ENCODE measurements at regions not wholly inside any gene's neighbourhood (a gene's known extent, or its start where the extent isn't known, plus 50 kb on each side); places are given as distances from the start of the nearest gene placed in this dataset.

DNA sequence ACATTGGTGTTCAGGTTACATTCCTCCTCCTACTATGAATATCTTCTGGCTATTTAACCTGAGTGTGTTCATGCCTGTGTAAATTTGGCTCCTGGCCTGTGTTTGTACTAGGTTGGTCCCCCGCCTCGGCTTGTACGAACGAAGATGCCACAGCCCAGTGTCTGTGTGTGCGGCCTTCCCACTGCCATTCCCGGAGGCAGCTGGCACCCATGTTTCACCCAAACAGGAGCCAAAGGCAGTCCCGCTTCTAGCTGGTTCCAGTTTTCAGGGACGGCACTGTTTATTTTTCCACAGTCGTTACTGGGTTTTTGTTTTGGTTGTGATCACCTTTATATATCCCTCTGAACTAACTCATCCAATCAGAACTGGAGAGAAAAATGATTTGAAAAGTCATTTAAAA lies 102.5 kb upstream of the ZNF536 start:
- POLR2A ChIA-PET, result no interaction called here

DNA sequence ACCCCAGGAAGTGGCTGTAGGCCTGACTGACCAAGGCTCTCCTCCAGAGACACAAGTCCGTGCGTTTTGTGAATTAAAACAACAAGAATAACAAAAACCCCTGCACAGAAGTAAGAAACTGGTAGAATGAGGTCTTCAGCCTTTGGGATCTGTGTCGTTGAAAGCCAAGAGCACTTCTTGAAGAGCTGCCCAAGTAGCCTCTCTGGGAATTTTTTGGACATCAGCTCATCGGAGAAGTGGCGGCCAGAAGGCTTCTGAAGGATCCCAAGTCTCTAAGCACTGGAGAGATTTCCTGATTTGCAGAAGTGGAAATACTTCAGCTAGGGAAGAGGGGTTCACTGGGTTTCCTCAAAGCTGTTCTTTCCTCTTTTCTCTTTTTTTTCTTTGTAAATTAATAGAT lies 100.4 kb upstream of the ZNF536 start:
- Mint-ChIP-seq H3K36me3 (no peaks in the 10 kb centered on the region), H3K27ac (no peak overlapping the region), H3K9me3 (peaks cover 4% of the 10 kb centered on the region), H3K4me1 (no peaks in the 10 kb centered on the region), H3K27me3 (peaks cover 4% of the 10 kb centered on the region), H3K4me3 (no peak overlapping the region)
- POLR2A ChIA-PET, result no interaction called here
- ATAC-seq (ENCODE audit: low read depth), result no peak
- no peak for DNase-seq

More for the DNA sequence above, 102.5 kb upstream of the ZNF536 start:
- H3K9me3 Mint-ChIP-seq, result peaks cover 4% of the 10 kb centered on the region
- ATAC-seq (ENCODE audit: low read depth), result no peak
- DNase-seq, result no peak
- no peak overlapping the region for H3K4me3 Mint-ChIP-seq
- H3K27me3 Mint-ChIP-seq, result peaks cover 6% of the 10 kb centered on the region
- H3K4me1 Mint-ChIP-seq, result no peaks in the 10 kb centered on the region
- no peak overlapping the region for H3K27ac Mint-ChIP-seq
- no peaks in the 10 kb centered on the region for H3K36me3 Mint-ChIP-seq

DNA sequence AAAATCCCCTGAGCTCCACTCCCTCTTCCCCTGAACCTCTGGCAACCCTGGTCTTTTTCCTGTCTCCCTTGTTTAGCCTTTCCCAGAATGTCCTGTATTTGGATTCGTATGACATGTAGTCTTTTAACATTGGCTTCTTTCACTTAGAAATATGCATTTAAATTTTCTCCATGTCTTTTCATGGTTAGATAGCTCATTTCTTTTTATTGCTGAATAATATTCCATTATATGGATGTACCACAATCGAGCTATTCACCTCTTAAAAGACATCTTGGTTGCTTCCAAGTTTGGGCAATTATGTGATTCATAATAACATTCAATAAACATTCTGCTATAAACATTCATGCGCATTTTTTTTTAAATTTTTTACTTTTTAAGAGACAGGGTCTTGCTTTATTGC lies 99.6 kb upstream of the ZNF536 start:
- Mint-ChIP-seq H3K4me3 (no peak overlapping the region), H3K27me3 (peaks cover 3% of the 10 kb centered on the region), H3K27ac (no peak overlapping the region), H3K36me3 (no peaks in the 10 kb centered on the region), H3K9me3 (peaks cover 4% of the 10 kb centered on the region), H3K4me1 (no peaks in the 10 kb centered on the region)
- DNase-seq (no peak), ATAC-seq (ENCODE audit: low read depth) (no peak)
- POLR2A ChIA-PET, result no interaction called here

DNA sequence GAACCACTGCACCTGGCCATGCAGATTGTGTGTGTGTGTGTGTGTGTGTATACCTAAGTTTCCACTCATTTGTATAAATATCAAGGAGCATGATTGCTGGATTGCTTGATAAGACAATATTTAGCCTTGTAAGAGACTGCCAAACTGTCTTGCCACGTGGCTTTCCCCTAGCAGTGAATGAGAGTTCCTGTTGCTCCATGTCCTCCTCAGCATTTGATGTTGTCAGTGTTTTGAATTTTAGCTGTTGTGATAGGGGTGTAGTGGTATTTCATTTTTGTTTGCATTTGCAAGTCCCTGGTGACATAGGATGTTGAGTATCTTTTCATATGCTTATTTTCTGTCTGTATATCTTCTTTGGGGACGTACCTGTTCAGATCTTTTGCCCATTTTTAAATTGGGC lies 99.0 kb upstream of the ZNF536 start:
- no peak for DNase-seq
- POLR2A ChIA-PET, result no interaction called here
- no peaks in the 10 kb centered on the region for H3K4me1 Mint-ChIP-seq
- no peak overlapping the region for H3K4me3 Mint-ChIP-seq
- no peak for ATAC-seq (ENCODE audit: low read depth)
- H3K27ac Mint-ChIP-seq, result no peak overlapping the region
- H3K27me3 Mint-ChIP-seq, result peaks cover 3% of the 10 kb centered on the region
- peaks cover 4% of the 10 kb centered on the region for H3K9me3 Mint-ChIP-seq
- no peaks in the 10 kb centered on the region for H3K36me3 Mint-ChIP-seq

DNA sequence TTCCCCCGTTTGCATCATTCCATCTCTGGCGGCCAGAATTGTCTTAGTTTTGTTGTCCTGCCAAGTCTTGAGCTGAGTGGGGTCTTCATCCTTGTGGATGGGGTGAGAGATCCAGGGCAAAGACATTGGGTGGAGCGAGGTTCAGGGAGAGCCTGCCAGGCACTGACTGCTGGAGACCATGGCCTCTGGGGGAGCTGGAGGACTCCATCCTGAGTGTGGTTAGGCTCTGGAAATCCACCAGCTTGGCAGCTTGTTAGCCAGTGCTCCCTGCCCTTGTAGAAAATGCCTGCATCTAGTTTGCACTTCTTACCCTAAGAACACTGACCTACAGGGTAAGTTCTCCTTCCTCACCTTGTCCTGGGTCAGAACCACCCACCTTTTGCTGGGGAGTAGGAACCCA lies 97.2 kb upstream of the ZNF536 start:
- Mint-ChIP-seq H3K27ac (no peak overlapping the region), H3K9me3 (peaks cover 4% of the 10 kb centered on the region), H3K27me3 (no peaks in the 10 kb centered on the region), H3K4me1 (no peaks in the 10 kb centered on the region), H3K4me3 (no peak overlapping the region), H3K36me3 (no peaks in the 10 kb centered on the region)
- no peak for ATAC-seq (ENCODE audit: low read depth)
- POLR2A ChIA-PET, result no interaction called here
- DNase-seq, result no peak

DNA sequence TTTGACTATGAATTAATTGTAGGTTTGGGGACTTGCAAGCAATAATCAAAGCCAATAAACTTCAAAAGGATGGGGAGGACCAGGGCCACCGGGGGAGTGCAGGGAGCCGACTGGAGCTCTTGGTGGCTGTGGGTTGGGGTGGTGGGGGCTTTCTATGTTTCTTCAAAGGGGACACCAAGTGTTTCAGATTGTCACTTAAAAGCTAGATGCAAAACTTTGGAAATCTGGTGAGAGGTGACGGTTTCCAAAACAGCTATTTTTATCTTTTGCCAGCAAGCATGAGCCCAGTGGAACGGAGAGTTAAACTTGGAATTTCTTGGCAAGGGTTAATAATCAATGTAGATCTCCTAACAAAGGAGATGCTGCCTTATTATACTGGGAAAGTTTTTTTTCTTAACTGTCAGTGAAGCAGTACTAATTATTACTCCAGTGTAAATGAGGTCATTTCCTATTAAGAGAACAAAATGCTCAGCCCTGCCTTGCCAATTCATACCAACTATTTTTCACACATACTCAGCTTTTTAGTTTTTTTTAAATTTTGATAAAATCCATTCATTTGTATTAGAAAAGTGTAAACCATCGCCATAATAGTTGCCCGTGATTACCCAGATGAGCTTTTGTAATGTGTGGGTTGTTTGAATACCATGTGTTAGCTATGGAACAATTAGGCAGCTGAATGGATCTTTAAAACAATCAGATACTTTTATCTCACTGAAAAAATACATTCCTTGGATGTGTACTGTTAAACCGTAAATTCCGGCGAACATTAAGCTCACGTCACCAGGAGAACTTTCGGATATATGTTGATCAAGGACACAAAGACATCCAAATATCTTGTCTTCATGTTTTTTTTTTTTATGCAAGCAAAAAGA lies 95.9 kb upstream of the ZNF536 start:
- ATAC-seq (ENCODE audit: low read depth) (no peak), DNase-seq (no peak)
- POLR2A ChIA-PET, result no interaction called here
- Mint-ChIP-seq H3K27me3 (no peaks in the 10 kb centered on the region), H3K4me1 (no peaks in the 10 kb centered on the region), H3K36me3 (no peaks in the 10 kb centered on the region), H3K9me3 (peaks cover 4% of the 10 kb centered on the region), H3K4me3 (no peak overlapping the region), H3K27ac (no peak overlapping the region)

DNA sequence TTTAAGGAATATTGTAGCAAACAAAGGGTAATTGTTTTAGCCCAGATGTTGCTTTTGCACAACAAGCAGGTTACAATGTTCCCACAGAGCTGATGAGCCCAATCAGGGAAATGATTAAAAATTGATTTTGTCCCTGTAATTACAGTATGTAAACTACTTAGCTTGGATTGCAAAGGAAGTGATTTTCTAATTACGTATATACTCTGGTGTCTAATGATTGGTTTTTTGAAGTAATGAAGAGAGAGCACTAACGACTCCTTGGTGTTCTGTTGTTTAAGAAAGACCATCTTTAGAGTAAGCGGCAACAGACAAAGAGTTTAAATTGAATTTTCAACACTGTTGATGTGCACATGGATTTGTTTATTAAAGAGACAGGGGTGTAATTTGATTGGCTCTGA lies 95.3 kb upstream of the ZNF536 start:
- H3K36me3 Mint-ChIP-seq, result no peaks in the 10 kb centered on the region
- no peaks in the 10 kb centered on the region for H3K4me1 Mint-ChIP-seq
- POLR2A ChIA-PET, result no interaction called here
- DNase-seq (no peak), ATAC-seq (ENCODE audit: low read depth) (no peak)
- H3K9me3 Mint-ChIP-seq, result peaks cover 4% of the 10 kb centered on the region
- no peak overlapping the region for H3K4me3 Mint-ChIP-seq
- no peak overlapping the region for H3K27ac Mint-ChIP-seq
- H3K27me3 Mint-ChIP-seq, result no peaks in the 10 kb centered on the region

DNA sequence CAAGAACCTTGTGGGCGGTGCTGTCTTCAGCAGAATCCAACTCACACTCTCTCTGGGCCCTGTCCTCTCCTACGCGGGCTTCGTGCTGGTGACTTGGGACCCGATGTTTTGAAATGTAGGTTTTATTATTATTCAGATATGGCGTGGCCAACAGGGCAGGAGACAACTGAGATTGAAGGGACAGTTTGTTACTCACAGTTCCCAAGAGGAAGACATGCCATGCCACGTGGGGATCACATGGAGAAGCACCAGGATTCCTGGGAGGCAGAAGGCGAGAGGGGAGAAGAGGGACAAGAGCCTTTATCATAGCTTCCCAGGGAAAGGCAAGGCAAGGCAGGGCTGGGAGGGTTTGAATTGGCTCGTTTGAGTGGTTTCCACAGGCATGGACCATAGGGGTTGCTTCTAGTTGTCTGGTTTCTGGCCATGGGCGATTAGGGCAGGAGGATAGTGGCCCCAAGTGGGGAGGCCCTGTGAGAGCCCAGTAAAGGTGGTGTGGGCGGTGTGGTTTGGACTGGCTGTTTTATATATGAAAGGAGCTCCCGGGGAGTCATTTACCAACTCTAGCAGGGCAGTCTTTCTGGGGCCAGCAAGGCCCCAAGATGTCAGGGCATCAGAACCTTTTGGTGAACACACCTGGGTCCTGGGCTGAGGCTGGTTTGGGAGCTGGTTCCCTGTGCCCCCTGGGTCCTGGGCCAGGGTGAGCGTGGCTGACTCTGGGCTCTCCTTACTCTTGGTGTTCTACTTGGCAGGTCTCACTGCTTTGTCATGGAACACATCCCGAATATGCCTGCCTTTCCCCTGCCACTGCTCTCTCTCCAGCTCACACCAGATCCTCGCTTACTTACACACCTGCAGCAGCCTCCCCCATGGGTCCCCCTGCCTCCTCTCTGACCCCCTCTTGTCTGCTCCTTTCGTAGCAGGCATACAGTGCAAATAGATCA lies 94.0 kb upstream of the ZNF536 start:
- Mint-ChIP-seq H3K4me3 (no peak overlapping the region), H3K36me3 (no peaks in the 10 kb centered on the region), H3K27me3 (no peaks in the 10 kb centered on the region), H3K27ac (no peak overlapping the region), H3K9me3 (peaks cover 3% of the 10 kb centered on the region), H3K4me1 (no peaks in the 10 kb centered on the region)
- no peak for ATAC-seq (ENCODE audit: low read depth)
- DNase-seq, result no peak
- POLR2A ChIA-PET, result no interaction called here

DNA sequence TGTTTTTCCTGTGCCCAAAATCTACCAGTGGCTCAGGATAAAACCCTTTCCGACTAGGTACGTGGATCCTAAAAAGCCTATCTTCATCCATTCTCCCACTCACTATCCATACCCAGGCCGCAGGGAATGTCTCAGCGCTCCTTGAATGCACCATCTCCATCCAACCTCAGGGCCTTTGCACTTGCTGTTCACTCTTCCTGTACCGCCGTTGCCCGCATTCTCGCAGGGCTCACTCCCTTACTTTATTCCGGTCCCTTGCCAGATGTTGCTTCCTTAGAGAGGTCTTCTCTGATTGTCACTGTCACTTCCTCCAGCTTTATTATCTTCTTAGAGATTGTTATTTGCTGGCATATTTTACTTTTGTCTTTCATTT lies 93.3 kb upstream of the ZNF536 start:
- no peaks in the 10 kb centered on the region for H3K36me3 Mint-ChIP-seq
- H3K9me3 Mint-ChIP-seq, result no peaks in the 10 kb centered on the region
- no peak overlapping the region for H3K27ac Mint-ChIP-seq
- no peak for DNase-seq
- no peaks in the 10 kb centered on the region for H3K27me3 Mint-ChIP-seq
- POLR2A ChIA-PET, result no interaction called here
- ATAC-seq (ENCODE audit: low read depth), result no peak
- no peaks in the 10 kb centered on the region for H3K4me1 Mint-ChIP-seq
- no peak overlapping the region for H3K4me3 Mint-ChIP-seq

DNA sequence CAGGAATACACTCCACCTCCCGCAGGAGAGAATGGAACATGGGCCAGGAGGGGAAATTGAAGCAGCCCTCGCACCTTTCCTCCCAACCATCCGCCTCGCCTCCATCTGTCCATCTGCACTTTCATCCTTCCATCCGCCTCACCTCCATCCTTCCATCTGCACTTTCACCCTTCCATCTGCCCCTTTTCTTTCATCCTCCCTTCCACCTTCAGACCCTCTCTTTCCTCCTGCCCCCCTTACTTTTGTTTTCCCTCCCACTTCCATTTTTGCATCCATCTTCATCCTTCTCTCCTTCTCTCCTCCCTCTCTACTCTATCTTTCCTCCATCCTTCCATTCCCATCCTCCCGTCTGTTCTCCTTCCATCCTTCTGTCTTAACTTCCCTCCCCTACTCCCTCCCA lies 92.2 kb upstream of the ZNF536 start:
- no peak for DNase-seq
- no peaks in the 10 kb centered on the region for H3K9me3 Mint-ChIP-seq
- no peaks in the 10 kb centered on the region for H3K27me3 Mint-ChIP-seq
- ATAC-seq (ENCODE audit: low read depth), result no peak
- H3K36me3 Mint-ChIP-seq, result no peaks in the 10 kb centered on the region
- POLR2A ChIA-PET, result no interaction called here
- H3K4me1 Mint-ChIP-seq, result no peaks in the 10 kb centered on the region
- no peak overlapping the region for H3K27ac Mint-ChIP-seq
- H3K4me3 Mint-ChIP-seq, result no peak overlapping the region

DNA sequence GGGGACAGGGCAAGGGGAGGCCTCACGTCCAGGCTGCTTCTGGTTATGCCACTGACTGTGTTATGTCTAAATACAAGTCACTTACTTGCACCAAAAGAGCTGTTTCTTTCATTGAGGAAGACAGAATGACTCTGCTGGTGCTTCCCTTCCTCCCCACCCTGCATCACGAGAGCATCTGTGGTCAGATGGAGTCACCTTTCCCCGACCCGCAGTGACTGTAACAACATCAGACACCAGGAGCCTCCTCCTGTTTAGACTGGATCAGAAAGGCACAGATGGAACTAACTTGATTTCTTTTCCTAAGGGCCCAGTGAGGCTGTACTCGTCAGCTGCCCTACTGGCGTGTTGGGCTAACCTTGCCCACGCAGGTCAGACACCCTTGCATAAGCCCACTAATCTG lies 90.3 kb upstream of the ZNF536 start:
- ATAC-seq (ENCODE audit: low read depth) (no peak), DNase-seq (no peak)
- H3K4me3 Mint-ChIP-seq, result no peak overlapping the region
- no peaks in the 10 kb centered on the region for H3K4me1 Mint-ChIP-seq
- no peak overlapping the region for H3K27ac Mint-ChIP-seq
- POLR2A ChIA-PET, result no interaction called here
- no peaks in the 10 kb centered on the region for H3K9me3 Mint-ChIP-seq
- H3K27me3 Mint-ChIP-seq, result no peaks in the 10 kb centered on the region
- H3K36me3 Mint-ChIP-seq, result no peaks in the 10 kb centered on the region

DNA sequence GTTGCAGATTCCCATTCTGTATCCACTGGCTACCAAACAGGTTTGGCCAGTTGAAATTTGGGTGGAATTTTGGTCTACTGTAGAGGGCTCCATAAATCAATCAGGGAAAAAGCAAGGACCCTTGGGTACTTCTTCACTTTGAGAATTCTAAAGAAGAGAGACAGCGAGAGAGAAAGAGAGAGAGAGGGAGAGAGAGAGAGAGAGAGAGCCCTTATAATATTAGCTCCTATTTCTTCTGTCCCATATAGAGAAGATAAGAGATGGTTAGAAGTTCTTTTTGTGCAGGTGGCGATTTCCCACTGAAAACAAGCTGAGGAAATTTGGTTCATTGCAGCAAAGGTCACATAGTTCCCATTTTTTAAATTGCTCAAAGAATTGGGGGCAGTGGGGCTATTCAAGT lies 88.6 kb upstream of the ZNF536 start:
- Mint-ChIP-seq H3K27ac (no peak overlapping the region), H3K4me3 (no peak overlapping the region), H3K4me1 (no peaks in the 10 kb centered on the region), H3K36me3 (no peaks in the 10 kb centered on the region), H3K27me3 (no peaks in the 10 kb centered on the region), H3K9me3 (no peaks in the 10 kb centered on the region)
- no peak for ATAC-seq (ENCODE audit: low read depth)
- DNase-seq, result no peak
- POLR2A ChIA-PET, result no interaction called here

DNA sequence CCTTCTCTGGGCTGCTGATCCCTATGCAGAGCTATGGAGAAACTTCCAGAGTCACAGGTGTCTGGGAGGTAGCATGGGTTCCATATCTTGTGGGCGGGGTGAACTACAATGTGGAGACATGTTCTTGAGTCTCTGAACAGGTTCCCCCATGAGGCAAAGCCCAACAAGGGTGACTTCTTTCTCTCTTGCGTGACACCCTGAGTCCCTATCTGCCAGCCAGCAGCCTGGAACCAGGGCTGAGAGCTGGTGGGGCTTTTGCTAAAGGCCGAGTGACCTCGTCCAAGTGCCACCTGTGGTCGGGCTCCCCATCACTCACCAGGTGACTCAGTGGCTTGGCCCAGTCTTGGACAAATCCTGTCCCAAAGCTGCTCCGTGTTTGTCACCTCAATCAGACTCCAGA lies 88.0 kb upstream of the ZNF536 start:
- H3K36me3 Mint-ChIP-seq, result no peaks in the 10 kb centered on the region
- H3K4me1 Mint-ChIP-seq, result no peaks in the 10 kb centered on the region
- POLR2A ChIA-PET, result no interaction called here
- no peaks in the 10 kb centered on the region for H3K9me3 Mint-ChIP-seq
- DNase-seq (no peak), ATAC-seq (ENCODE audit: low read depth) (no peak)
- H3K27me3 Mint-ChIP-seq, result no peaks in the 10 kb centered on the region
- no peak overlapping the region for H3K4me3 Mint-ChIP-seq
- H3K27ac Mint-ChIP-seq, result no peak overlapping the region

DNA sequence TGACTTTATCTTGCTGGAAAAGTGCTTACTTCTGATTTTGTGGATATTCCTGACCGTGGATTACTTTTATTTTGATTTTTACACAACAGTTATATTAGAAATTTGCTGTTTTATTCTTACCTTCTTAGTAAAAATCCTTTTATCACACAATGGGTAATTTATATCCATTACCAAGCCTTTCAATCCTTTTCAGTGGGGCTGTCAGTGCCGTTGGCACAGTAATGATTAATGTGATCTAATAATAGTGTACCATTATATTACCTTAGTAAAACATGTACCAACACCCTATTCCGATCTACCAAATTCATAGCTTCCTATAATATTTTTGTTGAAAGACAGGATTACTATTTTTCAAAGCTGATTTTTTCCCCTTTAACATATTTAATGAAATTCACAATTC lies 87.3 kb upstream of the ZNF536 start:
- no peak overlapping the region for H3K4me3 Mint-ChIP-seq
- H3K36me3 Mint-ChIP-seq, result no peaks in the 10 kb centered on the region
- POLR2A ChIA-PET, result no interaction called here
- H3K27me3 Mint-ChIP-seq, result no peaks in the 10 kb centered on the region
- no peaks in the 10 kb centered on the region for H3K9me3 Mint-ChIP-seq
- DNase-seq (no peak), ATAC-seq (ENCODE audit: low read depth) (no peak)
- H3K4me1 Mint-ChIP-seq, result no peaks in the 10 kb centered on the region
- H3K27ac Mint-ChIP-seq, result no peak overlapping the region

All from activated naive CD8-positive, alpha-beta T cell treated with anti-CD3 and anti-CD28 coated beads, Interleukin-2, amount 10 ng/mL, durations not matched to agents 7 days and 5 days (primary cell).